Eye (tissue), 1 donor: ENCODE measurements at regions not wholly inside any gene's neighbourhood (a gene's known extent, or its start where the extent isn't known, plus 50 kb on each side); places are given as distances from the start of the nearest gene placed in this dataset.
"Not testable (repeated sequence)": the region's sequence is repeated elsewhere in the genome, so short reads cannot be mapped to it uniquely, and the experiment has no call there.

ENCODE experiments used
- DNase-seq: peaks from one replicate; pipeline ENCODE4 v3.0.0-alpha.2; 2015

GRCh38 chr7:142567201-142568075 lies 181.8 kb upstream of the PRSS1 start:
- peak; percentile 90 for DNase-seq

DNA sequence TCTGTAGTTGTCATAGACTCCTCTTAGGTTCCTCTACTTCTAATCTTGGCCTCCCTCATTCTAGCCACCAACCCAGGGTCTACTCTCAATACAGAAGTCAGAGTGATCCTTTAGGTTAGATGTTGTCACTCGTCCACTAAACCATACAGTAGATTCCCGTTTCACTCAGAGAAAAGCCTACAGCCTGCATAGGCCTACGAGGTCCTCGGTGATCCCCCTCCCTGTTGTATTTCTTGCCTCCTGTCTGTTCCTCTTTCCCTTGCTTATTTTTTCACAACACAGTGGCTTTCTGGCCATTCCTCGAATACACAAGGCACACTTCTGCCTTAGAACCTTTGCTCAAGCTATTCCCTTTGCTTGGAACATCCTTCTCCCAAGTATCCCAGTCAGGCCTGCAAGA lies 183.0 kb upstream of the PRSS1 start:
- DNase-seq = no peak

- DNase-seq = not testable (repeated sequence)
Observed at GRCh38 chr7:142564125-142564524, 185.1 kb upstream of the PRSS1 start.

DNA sequence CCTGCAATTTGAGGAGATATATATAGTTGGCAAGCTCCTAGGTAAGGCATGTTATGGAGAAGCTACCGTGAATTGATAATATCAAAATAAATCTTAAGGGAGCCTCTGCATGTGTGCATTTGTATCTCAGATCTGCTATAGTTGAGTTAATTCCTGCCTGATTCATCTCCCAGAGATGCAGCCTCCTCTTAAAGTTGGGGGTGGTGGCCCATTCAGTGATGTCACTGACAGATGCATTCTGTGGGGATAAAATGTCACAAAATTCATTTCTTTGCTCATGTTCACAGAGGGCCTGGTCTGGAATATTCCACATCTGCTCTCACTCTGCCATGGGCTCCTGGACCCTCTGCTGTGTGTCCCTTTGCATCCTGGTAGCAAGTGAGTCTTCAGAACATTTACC lies 185.8 kb upstream of the PRSS1 start:
- no peak for DNase-seq

- DNase-seq = no peak
Observed at GRCh38 chr7:142562688-142563087, 186.6 kb upstream of the PRSS1 start.

- not testable (repeated sequence) for DNase-seq
Observed at GRCh38 chr7:142561396-142561795, 187.9 kb upstream of the PRSS1 start.

DNA sequence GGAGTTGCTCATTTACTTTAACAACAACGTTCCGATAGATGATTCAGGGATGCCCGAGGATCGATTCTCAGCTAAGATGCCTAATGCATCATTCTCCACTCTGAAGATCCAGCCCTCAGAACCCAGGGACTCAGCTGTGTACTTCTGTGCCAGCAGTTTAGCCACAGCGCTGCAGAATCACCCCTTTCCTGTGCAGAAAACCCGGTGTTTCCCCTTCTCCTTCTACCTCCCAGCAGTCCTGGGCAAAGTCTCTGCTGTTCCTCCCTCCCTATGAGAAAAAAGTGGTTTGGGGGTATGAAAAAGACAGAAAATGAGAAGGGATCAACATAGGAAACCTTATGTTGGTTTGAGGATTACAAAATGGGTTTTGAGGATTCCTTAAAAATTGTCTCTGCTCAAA lies 188.5 kb upstream of the PRSS1 start:
- not testable (repeated sequence) for DNase-seq

DNA sequence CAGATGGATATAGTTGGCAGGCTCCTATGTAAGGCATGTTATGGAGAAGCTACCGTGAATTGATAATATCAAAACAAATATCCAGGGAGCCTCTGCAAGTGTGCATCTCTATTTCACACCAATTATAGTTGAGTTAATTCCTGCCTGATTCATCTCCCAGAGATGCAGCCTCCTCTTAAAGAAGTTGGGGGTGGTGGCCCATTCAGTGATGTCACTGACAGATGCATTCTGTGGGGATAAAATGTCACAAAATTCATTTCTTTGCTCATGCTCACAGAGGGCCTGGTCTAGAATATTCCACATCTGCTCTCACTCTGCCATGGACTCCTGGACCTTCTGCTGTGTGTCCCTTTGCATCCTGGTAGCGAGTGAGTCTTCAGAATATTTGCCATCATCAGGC lies 189.1 kb upstream of the PRSS1 start:
- no peak for DNase-seq

DNA sequence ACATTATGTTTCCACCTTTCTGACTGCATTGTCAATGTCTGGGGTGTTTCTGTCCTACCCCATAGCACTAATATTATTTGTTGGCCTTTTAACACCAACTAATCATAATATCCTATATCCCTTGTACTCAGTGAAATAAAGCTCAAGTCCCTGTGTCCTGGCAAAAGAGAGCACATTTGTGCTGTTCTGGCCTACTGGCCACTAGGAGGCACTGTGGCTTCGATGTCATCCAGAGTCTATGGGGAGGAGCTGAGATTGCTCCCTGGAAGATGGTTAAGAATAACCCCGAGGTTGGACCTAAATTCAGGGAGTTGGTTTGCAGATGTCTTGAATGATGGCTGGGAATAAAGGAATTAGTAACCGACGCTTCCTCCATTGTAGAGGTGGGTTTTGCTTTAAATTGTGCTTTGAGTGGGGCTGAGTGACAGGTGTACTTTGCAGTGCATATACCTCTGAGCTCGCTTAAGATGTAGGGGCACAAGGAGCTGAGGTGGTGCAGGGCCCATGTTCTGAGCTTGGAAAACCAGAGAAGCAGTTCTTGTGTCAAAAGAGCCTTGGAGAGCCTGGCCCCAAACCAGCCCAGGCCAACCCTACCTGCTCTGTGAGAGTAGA lies 191.2 kb upstream of the PRSS1 start:
- DNase-seq = no peak

DNA sequence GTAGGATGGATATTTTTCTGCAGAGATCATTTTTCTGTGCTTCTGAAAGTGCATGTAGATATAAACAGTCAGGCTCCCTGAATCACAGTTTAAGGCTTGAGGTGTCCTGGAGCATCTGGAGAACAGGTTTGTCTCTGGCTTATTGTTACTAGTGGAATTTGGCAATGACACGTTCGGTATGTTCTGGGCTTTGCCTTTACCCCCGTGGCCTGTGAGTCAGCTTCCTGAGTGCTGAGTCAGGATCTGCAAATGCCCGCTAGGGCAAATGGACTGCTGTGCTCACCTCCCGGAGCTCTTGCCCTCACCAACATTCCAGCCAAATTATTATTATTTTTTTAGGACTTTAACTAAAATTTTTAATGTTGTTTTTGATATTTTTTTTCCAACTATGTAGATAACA lies 192.5 kb upstream of the PRSS1 start:
- no peak for DNase-seq

- no peak for DNase-seq
Observed at GRCh38 chr7:142554560-142555532, 194.4 kb upstream of the PRSS1 start.

DNA sequence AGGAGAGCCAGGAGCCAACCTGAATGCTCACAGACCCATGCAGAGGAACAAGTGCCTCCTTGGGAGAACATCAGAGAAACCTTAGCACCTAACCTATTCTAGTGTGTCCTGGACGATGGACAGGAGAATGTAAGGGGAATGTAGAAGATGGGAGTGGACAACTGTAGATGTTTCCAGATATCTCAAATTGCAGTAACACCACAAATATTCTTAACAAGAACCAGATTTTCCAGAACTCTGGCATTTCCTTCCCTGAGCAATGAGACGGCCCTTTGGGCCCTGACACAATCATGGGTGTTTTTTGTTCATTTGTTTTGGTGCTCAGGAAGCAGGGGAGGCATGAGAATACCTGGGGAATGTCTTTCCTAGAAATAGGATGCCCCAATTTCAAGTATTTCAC lies 196.1 kb upstream of the PRSS1 start:
- no peak for DNase-seq

- no peak for DNase-seq
Observed at GRCh38 chr7:142548978-142549377, 200.3 kb upstream of the PRSS1 start.

- DNase-seq = no peak
Observed at GRCh38 chr7:142546452-142546851, 202.8 kb upstream of the PRSS1 start.

- DNase-seq = no peak
Observed at GRCh38 chr7:142542942-142543341, 206.3 kb upstream of the PRSS1 start.

DNA sequence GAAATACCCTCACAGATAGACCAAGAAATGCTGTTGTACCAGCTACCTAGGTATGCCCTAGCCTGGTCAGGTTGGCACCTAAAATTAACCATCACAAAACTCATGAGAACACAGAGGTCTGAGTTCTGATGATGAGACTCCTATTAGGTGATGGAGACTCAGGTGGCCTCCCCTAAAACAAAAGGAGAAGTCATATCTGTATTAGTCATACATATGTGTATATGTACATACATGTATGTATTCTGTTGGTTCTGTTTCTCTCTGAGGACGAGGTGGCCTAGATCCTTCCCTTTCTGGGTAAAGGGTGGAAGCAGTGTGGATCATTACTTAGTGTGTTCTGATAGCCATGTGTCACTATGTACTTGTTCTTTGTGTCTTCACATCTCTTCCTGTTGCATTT lies 207.2 kb upstream of the PRSS1 start:
- DNase-seq = no peak

- DNase-seq = no peak
Observed at GRCh38 chr7:142540371-142540770, 208.9 kb upstream of the PRSS1 start.

DNA sequence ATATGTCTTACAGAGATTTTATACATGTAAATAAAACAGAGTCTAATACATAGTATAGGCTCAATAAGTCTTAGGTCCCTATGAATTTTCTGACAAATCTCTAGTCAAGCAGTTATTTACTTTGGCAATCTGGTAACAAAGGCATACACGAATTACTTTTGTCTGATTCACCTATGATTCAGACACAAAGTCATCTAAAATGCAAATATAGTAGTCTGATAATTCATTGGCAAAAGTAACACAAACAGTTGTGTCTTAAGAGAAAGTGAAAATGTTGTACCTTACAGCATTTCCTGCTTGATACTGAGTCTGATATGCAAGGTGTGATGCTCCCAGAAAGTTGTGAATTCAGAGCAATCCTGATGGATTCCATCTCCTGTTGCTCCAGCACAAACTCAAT lies 209.4 kb upstream of the PRSS1 start:
- DNase-seq = no peak

GRCh38 chr7:142537760-142538159 lies 211.5 kb upstream of the PRSS1 start:
- DNase-seq = no peak

GRCh38 chr7:142535123-142535779 lies 214.0 kb upstream of the PRSS1 start:
- peak; percentile 92 for DNase-seq

DNA sequence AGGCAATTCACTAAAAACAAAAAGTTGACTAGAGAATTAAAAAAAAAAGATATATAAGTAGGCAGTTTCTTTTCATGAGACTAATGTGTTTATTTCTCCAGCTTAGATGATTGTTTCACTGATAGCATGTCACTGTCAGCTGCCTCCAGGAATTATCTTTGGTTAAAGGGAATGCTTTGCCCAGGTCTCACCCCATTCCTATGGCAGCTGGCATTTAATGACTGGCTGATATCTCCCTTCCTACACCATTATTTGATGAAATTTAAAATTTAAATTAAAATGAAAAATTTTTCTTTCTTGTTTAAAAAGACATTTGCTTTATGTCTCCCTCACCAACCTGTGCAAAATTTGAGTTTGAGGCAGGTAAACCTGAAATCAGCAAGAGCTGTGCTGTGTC lies 214.5 kb upstream of the PRSS1 start:
- no peak for DNase-seq

GRCh38 chr7:142533920-142534319 lies 215.4 kb upstream of the PRSS1 start:
- DNase-seq = no peak

DNA sequence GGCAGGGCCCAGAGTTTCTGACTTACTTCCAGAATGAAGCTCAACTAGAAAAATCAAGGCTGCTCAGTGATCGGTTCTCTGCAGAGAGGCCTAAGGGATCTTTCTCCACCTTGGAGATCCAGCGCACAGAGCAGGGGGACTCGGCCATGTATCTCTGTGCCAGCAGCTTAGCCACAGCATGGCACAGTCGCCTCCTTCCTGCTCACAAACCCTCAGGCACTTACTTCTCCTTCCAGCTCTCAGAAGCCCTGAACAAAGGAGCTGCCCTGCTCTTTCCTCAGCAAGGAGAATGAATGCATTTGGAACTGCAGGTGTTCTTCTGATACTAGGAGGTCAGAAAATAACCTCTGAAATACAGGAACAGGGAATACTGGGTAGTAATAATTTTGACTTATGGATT lies 219.7 kb upstream of the PRSS1 start:
- no peak for DNase-seq
